ENCODE measurements at regions not wholly inside any gene's neighbourhood (a gene's known extent, or its start where the extent isn't known, plus 50 kb on each side); places are given as distances from the start of the nearest gene placed in this dataset.

- no peak for DNase-seq (ENCODE audit: low spot score)
- TF ChIP-seq CTCF (IDR thresholded peaks at IDR 0.05; ENCODE audit: extremely low read depth, missing control alignments) = no peak
Observed at GRCh38 chr3:88346643-88347042, 196.9 kb downstream of the C3orf38 start.

- DNase-seq (ENCODE audit: low spot score) = no peak
- TF ChIP-seq CTCF (IDR thresholded peaks at IDR 0.05; ENCODE audit: extremely low read depth, missing control alignments) = no peak
Observed at GRCh38 chr3:88362428-88362827, 212.7 kb downstream of the C3orf38 start.

- no peak for TF ChIP-seq CTCF (IDR thresholded peaks at IDR 0.05; ENCODE audit: extremely low read depth, missing control alignments)
Observed at GRCh38 chr3:88364926-88365325, 215.2 kb downstream of the C3orf38 start.

GRCh38 chr3:88369337-88369736, 219.6 kb downstream of the C3orf38 start:
- no peak for DNase-seq (ENCODE audit: low spot score)
- TF ChIP-seq CTCF (IDR thresholded peaks at IDR 0.05; ENCODE audit: extremely low read depth, missing control alignments) = no peak

More at GRCh38 chr3:88364926-88365325, 215.2 kb downstream of the C3orf38 start:
- DNase-seq (ENCODE audit: low spot score) = no peak

GRCh38 chr3:88369767-88370166, 220.0 kb downstream of the C3orf38 start:
- no peak for TF ChIP-seq CTCF (IDR thresholded peaks at IDR 0.05; ENCODE audit: extremely low read depth, missing control alignments)
- no peak for DNase-seq (ENCODE audit: low spot score)

- no peak for TF ChIP-seq CTCF (IDR thresholded peaks at IDR 0.05; ENCODE audit: extremely low read depth, missing control alignments)
- DNase-seq (ENCODE audit: low spot score) = no peak
Observed at GRCh38 chr3:88385090-88385489, 235.3 kb downstream of the C3orf38 start.

- DNase-seq (ENCODE audit: low spot score) = no peak
- TF ChIP-seq CTCF (IDR thresholded peaks at IDR 0.05; ENCODE audit: extremely low read depth, missing control alignments) = no peak
Observed at GRCh38 chr3:88398581-88398980, 248.8 kb downstream of the C3orf38 start.
